Nucleus accumbens (tissue), 56 donors: ENCODE measurements at regions not wholly inside any gene's neighbourhood (a gene's known extent, or its start where the extent isn't known, plus 50 kb on each side); places are given as distances from the start of the nearest gene placed in this dataset.
"Not testable (repeated sequence)": the region's sequence is repeated elsewhere in the genome, so short reads cannot be mapped to it uniquely, and the experiment has no call there.

Source experiments
- DNase-seq, 56 donors: peaks; one replicate each; lab custom pipeline; 2025; lab: John Stamatoyannopoulos, UW

GRCh38 chr6:49370518-49370917 lies 92.5 kb downstream of the MMUT start:
- no peak for DNase-seq

DNA sequence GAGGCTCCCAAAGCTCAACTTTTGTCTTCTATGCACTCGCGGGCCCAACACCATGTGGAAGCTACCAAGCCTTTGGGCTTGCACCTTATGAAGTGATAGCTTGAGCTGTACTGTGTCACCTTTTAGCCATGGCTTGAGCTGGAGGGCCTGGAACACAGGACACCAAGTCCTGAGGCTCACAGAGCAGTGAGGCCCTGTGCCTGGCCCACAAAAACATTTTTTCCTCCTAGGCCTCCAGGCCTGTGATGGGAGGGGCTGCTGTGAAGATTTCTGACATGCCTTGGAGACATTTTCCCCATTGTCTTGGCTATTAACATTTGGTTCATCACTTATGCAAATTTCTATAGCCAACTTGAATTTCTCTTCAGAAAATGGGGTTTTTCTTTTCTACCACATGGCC lies 96.5 kb downstream of the MMUT start:
- DNase-seq: no peak

DNA sequence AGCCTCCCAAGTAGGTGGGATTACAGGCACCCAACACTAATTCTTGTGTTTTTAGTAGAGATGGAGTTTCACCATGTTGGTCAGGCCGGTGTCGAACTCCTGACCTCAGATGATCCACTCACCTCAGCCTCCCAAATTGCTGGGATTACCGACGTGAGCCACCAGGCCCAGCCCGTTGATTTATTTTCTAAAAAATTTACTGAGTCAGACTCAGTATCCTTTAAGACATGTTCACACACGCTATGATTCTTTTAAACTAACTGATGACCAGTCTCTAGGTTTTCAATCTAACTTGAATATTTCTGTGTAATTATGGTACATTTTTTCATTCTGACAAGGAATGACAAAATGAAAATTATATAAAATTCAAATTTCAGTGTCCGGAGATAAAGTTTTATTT lies 114.5 kb downstream of the MMUT start:
- DNase-seq: no peak

GRCh38 chr6:49342410-49342809 lies 120.6 kb downstream of the MMUT start:
- DNase-seq: no peak

DNA sequence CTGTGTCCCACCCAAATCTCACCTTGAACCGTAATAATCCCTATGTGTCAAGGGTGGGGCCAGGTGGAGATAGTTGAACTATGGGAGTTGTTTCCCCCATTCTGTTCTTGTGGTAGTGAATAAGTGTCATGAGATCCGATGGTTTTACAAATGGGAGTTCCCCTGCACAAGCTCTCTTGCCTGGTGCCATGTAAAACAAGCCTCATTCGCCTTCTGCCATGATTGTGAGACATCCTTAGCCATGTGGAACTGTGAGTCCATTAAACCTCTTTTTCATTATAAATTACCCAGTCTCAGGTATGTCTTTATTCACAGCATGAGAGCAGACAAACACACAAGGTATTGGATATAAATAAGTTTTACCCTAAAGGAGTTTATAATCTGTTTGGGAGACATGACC lies 121.2 kb downstream of the MMUT start:
- no peak for DNase-seq

DNA sequence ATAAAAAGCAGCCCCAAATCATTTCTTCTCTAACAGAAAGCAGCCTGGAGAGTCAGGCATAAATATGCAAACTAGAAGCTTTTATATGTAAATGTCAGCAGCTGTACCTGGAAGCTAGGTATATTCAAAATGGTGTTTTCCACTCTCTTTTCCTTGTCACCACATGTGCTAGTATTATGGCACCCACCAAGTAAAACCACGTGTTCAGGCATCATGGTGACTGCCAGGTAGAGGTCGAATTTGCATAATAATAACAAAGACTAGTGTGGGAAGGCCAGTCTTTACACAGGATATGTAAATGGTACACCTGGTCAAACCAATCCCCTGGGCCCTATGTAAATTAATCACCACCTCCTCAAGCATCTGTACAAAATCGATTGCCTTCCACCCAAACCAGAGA lies 124.0 kb downstream of the MMUT start:
- no peak for DNase-seq

DNA sequence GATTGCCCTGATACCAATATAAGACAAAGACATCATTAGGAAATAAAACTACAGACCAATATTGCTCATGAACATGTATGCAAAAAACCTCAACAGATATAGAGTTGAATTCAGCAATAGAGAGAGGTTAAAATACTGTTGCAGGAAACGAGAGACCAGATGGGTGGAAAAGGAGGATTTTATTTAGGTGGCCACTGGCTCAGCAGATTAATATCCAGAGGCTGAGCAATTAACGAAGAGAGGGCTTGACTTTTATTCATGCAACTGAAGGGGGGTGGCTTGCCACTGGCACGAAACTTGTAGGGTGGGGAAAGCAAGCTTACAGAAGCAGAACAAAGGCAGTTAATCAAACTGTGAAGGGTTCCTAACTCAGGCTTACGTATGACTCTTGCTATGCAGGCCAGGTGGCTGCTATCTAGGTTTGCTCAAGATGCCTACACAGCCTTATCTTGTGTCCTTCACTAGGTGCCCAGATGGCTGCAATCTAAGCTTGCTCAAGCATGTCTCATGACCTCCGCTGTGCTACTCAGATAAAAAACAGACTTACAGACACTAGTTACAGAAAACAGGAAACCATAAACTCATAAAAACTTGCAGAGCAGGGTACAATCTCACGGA lies 126.4 kb downstream of the MMUT start:
- DNase-seq: no peak

- no peak for DNase-seq
Observed at GRCh38 chr6:49333345-49334125, 129.5 kb downstream of the MMUT start.

- no peak for DNase-seq
Observed at GRCh38 chr6:49332781-49333180, 130.3 kb downstream of the MMUT start.

DNA sequence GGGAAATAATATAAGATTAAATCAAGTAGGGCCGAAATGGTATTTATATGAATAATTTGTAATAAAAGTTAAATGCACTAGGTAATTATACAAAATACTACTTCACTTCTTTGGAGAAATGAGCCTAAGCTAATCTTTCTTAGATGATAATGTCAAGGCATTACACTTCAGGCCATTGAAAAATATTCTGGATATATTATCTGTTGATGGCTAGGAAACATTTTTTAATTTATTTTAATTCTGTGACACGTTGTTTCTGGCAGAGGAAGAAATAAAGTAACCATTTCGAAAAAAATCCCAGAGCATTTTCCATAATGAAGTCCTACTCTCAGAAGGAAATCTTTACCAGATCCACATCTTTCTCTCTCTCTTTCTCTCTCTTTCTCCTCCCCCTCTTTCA lies 133.9 kb downstream of the MMUT start:
- DNase-seq: no peak

- DNase-seq: no peak
Observed at GRCh38 chr6:49328051-49328744, 134.9 kb downstream of the MMUT start.

DNA sequence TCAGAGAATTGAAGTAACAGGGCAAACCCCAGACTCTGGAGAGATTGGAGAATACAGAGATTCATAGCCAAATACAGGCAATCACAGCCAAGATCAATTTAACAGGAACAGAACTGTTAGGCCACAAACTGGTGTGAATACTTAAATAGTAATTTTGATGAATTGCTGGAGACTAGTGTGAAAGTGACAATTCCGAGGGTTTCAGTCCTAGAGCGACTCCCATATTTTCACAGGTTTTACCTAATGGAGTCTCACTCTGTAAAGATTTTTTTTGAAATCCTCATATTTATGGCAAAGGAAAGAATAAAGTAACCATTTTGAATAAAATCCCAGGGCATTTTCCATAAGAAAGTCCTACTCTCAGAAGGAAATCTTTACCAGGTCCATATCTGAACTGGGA lies 135.5 kb downstream of the MMUT start:
- DNase-seq: no peak

DNA sequence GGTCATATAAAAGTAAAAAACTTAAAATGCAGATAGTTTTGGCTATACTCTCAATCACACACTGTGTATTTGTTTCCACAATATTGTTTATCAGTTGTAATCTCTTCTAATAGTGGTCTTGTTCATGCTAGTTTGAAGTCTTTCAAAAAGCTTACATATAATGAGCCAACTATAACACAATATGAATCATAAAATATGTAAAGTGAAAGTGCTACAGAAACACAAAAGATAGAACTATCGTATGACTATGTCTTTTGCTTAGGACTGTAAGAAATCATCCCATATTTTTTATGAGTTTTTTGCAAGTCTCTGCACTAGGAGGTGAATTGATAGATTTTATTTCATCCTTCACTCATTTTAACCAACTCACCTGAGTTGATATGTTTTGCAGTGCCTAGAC lies 136.0 kb downstream of the MMUT start:
- no peak for DNase-seq

- no peak for DNase-seq
Observed at GRCh38 chr6:49326347-49326746, 136.7 kb downstream of the MMUT start.

GRCh38 chr6:49325891-49326290 lies 137.2 kb downstream of the MMUT start:
- no peak for DNase-seq

DNA sequence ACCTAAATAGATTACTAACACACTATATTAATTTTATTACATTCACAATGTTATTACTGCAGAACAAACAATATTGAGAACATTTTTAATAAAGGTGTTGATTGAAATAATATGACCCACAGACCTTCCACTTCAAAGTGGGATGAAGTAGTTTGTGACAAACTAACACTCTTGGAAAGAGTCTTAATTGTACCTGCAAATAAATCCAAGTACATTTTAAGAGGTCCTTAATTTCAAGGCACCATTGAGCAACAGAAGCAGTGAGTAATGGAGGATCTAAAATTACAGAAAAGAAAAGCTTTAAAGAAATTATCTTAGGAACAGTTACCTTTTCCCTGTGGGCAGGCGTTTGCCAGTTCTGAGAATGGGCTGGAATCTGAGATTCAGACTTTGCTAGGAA lies 140.2 kb downstream of the MMUT start:
- DNase-seq: no peak

DNA sequence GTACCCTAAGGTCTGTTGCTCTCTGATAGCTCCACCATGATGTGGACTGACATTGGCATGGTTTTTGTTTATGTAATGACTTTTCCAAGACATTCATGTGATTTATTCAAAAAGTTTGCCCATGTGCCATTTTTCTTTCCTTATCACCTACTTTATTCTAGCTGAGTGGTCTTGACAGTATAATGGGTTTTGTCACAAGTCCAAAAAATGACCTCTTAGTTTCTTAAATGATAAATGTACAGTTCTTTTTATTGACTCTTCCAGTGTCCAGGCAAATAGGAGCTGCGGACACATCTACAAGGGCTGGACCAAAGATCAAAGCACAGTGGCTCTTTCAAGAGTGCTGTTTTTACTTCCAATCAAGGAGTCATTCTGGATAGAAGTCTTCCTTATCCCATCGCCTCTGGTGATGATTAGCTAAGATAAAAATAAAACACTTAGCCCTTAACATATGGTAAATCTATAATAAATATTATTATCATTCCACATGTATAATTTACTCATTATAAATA lies 141.4 kb downstream of the MMUT start:
- DNase-seq: no peak

- no peak for DNase-seq
Observed at GRCh38 chr6:49305010-49305409, 158.0 kb downstream of the MMUT start.

- not testable (repeated sequence) for DNase-seq
Observed at GRCh38 chr6:49304393-49304792, 158.7 kb downstream of the MMUT start.

GRCh38 chr6:49300911-49301310 lies 162.1 kb downstream of the MMUT start:
- DNase-seq: no peak

DNA sequence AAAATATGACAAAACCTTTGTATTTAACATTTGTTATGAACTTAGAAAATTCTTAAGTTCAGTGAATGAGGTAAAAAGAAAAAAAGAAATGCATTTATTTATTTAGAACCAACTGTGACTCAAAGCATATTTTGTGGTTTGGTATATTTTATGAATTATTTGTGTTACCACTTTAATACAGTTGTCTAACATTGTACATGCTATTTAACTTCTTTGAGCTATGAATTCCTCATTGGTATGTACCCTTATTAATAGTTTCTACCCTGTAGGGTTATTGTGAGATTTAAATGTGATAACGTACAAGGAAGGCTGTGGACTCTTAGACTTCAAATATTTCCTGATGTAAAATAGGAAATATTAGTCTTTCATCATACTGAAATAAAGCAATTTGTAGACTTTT lies 162.6 kb downstream of the MMUT start:
- no peak for DNase-seq

GRCh38 chr6:49299279-49299678 lies 163.8 kb downstream of the MMUT start:
- no peak for DNase-seq
